BLaER1 treated with 17β-estradiol and CSF1 and Interleukin-3, amounts not matched to agents 10 nM and 100 nM (cell line): ENCODE measurements at regions not wholly inside any gene's neighbourhood (a gene's known extent, or its start where the extent isn't known, plus 50 kb on each side); places are given as distances from the start of the nearest gene placed in this dataset.

Experiments used
- H3K27ac ChIP-seq, 11 experiments: shearing (Covaris generic); formaldehyde crosslinking; 2 replicates each; pipeline ENCODE4 v1.8.1; 2022
- H3K27me3 ChIP-seq, 11 experiments: shearing (Covaris generic); formaldehyde crosslinking; 2 replicates each; pipeline ENCODE4 v1.8.1; 2022
- H3K36me3 ChIP-seq, 11 experiments: shearing (Covaris generic); formaldehyde crosslinking; 2 replicates each; pipeline ENCODE4 v1.8.1; 2022
- H3K4me1 ChIP-seq, 10 experiments: shearing (Covaris generic); formaldehyde crosslinking; 2 replicates each; pipeline ENCODE4 v1.8.1; 2022
- H3K4me2 ChIP-seq, 11 experiments: shearing (Covaris generic); formaldehyde crosslinking; 2 replicates each; pipeline ENCODE4 v1.8.1; 2022
- H3K4me3 ChIP-seq, 10 experiments: shearing (Covaris generic); formaldehyde crosslinking; 2 replicates each; pipeline ENCODE4 v1.8.1; 2022
- H3K9ac ChIP-seq, 11 experiments: shearing (Covaris generic); formaldehyde crosslinking; 2 replicates each; pipeline ENCODE4 v1.8.1; 2022
- H3K9me3 ChIP-seq, 11 experiments: shearing (Covaris generic); formaldehyde crosslinking; replicated peaks in 1 of 11; 2 replicates each; pipeline ENCODE4 v1.8.1; 2022
- H4K20me1 ChIP-seq, 11 experiments: shearing (Covaris generic); formaldehyde crosslinking; 2 replicates each; pipeline ENCODE4 v1.8.1; 2022
- Cebpa-rat ChIP-seq, 11 experiments: shearing (Covaris generic); IDR thresholded peaks; 2 replicates each; pipeline ENCODE4 v1.8.1; 2022

DNA sequence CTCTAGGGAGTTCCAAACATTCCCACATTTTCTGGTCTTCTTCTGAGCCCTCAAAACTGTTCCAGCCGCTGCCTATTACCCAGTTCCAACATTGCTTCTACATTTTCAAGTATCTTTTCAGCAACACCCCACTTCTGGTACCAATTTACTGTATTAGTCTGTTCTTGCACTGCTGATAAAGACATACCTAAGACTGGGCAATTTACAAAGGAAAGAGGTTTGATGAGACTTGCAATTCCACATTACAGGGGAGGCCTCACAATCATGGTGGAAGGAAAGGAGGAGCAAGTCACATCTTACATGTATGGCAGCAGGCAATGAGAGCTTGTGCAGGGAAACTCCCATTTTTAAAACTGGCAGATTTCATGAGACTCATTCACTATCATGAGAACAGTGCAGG, 629.1 kb upstream of the NR2F2 start:
- Histone ChIP-seq H4K20me1 (no peaks in the 10 kb centered on the region), H3K36me3 (no peaks in the 10 kb centered on the region), H3K9ac (no peak overlapping the region), H3K9me3 (peaks cover 37 to 47% (median 39%) of the 10 kb centered on the region in 11 experiments), H3K27ac (no peak overlapping the region), H3K4me2 (no peak overlapping the region), H3K4me1 (no peaks in the 10 kb centered on the region), H3K4me3 (no peak overlapping the region), H3K27me3 (no peaks in the 10 kb centered on the region)
- no peak for TF ChIP-seq Cebpa-rat (IDR thresholded peaks at IDR 0.05)

DNA sequence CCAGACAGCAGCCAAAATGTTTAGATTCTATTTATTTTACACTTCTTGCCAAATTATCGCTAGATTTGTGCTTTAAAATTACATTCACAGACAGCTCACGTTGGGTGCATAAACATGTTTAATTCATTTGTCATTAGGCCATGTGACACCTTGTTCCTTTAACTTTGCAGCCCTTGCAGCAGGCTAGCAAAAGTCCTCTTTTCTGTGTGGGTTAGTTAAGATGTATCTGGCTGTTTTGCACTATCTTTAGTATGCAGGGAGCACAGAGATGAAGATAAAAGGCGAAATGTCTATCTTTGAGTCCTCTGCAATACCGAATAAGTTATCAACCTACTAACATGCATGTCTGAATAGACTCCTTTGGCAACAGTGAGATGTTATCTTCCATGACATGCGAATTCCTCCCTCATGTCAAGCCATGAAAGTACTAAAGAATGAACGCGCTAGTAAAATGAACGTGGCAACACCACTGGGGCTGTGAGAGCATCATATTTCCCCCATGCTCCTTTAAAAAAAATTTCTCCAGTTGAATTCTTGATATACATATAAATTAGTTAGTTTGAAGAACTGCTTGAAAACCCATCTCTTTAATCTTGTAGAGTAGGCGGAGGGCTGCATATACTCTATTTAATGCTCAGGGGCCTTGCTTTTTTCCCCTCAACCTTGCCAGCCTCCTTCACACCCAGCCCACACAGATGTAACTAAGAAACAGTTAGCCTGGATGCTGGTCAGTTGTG, 620.4 kb upstream of the NR2F2 start:
- Histone ChIP-seq H3K9ac (no peak overlapping the region), H3K9me3 (0 out of 22 replicates have a peak, but pooled peaks cover 0 to 9% (median 0%) of the 10 kb centered on the region in 11 experiments), H3K4me1 (peaks cover 0 to 5% (median under 1%) of the 10 kb centered on the region in 10 experiments; a peak in 8 of 20 replicates), H3K27me3 (no peaks in the 10 kb centered on the region), H4K20me1 (no peaks in the 10 kb centered on the region), H3K4me3 (no peak overlapping the region), H3K27ac (no peak overlapping the region), H3K4me2 (no peak overlapping the region), H3K36me3 (no peaks in the 10 kb centered on the region)
- no peak for TF ChIP-seq Cebpa-rat (IDR thresholded peaks at IDR 0.05)

DNA sequence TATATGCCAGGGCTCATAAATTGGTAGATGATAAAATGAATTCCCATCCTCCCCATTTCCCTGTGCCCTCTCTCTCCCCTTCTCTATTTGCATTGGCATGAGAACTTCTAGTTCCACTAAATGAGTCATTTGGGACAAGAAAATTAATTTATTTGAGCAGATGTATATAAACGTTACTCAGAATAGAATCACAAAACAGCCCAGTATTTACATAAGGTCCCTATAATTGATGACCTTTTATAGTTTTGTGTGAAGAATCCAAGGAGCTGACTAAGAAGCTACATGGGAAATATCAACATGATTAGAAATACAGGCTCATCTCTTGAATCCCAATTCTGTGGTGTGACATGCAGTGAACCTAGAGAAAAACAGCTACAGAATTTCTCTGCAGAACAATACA, 617.7 kb upstream of the NR2F2 start:
- Histone ChIP-seq H3K9me3 (no peaks in the 10 kb centered on the region), H3K27ac (no peak overlapping the region), H3K27me3 (no peaks in the 10 kb centered on the region), H3K4me1 (peaks cover 0 to 20% (median 16%) of the 10 kb centered on the region in 10 experiments; a peak in 14 of 20 replicates), H3K4me3 (no peak overlapping the region), H3K9ac (no peak overlapping the region), H3K36me3 (no peaks in the 10 kb centered on the region), H3K4me2 (no peak overlapping the region), H4K20me1 (no peaks in the 10 kb centered on the region)
- TF ChIP-seq Cebpa-rat (IDR thresholded peaks at IDR 0.05): no peak

DNA sequence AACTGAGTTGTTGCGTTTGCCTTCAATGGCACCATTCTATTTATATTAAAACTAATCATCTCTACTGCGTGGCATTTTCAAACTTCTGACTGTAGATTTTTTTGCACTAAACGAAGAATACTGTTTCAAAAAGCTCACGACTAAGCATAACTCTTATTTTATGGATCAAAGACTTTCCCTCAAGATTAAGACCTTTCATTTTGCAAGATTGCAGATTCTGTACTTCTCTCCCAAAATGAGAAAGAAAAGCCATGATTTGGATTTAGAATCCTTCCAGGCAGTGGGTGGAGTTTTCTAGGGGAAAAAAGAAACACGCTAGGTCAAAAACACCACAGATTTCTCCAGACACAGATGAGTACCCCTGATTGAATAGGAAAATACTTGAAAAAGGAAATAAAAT, 617.2 kb upstream of the NR2F2 start:
- Histone ChIP-seq H3K9me3 (no peaks in the 10 kb centered on the region), H3K36me3 (no peaks in the 10 kb centered on the region), H3K27ac (no peak overlapping the region), H3K27me3 (no peaks in the 10 kb centered on the region), H4K20me1 (no peaks in the 10 kb centered on the region), H3K9ac (no peak overlapping the region), H3K4me2 (no peak overlapping the region), H3K4me1 (peaks cover 0 to 20% (median 16%) of the 10 kb centered on the region in 10 experiments; a peak in 14 of 20 replicates), H3K4me3 (no peak overlapping the region)
- no peak for TF ChIP-seq Cebpa-rat (IDR thresholded peaks at IDR 0.05)

DNA sequence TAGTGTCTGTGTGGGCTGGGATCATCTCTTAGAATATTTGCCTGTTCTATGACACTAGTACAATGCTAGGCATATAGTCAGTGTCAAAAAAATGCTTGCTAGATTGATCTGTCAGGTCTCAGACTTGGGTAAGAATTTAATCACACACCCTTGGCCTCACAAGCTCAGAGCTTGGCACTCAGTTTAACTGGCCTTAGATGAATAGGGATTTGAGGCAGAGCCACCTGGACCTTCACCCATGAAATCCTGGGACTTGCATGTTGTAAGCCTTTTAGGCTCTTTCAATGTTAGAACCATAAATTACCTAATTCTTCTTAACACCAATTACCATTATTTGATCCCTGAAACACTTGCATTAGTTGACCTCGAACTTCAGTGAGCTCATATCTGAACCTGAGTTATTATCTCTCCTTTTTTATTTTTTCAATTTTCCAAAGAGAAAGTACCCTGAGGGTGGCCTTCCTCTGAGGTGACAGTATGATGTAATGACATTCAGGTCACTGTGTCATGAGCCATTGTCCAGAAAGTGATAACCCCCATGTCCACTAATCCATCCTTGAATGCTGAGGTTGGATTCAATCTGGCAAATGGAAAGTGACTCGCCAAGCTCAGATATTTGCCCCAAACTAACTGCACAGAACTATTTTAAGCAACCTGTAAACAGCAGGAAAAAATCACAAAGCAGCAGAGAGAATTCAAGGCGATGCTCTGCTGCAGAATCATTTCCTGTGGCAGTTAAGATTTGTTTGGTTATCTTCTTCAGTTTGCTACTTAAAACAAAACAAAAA, 615.2 kb upstream of the NR2F2 start:
- no peak for TF ChIP-seq Cebpa-rat (IDR thresholded peaks at IDR 0.05)
- no peaks in the 10 kb centered on the region for H3K36me3 ChIP-seq
- H3K4me1 ChIP-seq: peaks cover 0 to 20% (median 16%) of the 10 kb centered on the region in 10 experiments; a peak in 14 of 20 replicates
- no peak overlapping the region for H3K9ac ChIP-seq
- no peaks in the 10 kb centered on the region for H3K27me3 ChIP-seq
- H4K20me1 ChIP-seq: no peaks in the 10 kb centered on the region
- H3K9me3 ChIP-seq: no peaks in the 10 kb centered on the region
- H3K4me2 ChIP-seq: peak overlapping the region in 7 of 11 experiments; percentile 23 to 61 (median 41); a peak in 12 of 22 replicates
- no peak overlapping the region for H3K4me3 ChIP-seq
- H3K27ac ChIP-seq: no peak overlapping the region

DNA sequence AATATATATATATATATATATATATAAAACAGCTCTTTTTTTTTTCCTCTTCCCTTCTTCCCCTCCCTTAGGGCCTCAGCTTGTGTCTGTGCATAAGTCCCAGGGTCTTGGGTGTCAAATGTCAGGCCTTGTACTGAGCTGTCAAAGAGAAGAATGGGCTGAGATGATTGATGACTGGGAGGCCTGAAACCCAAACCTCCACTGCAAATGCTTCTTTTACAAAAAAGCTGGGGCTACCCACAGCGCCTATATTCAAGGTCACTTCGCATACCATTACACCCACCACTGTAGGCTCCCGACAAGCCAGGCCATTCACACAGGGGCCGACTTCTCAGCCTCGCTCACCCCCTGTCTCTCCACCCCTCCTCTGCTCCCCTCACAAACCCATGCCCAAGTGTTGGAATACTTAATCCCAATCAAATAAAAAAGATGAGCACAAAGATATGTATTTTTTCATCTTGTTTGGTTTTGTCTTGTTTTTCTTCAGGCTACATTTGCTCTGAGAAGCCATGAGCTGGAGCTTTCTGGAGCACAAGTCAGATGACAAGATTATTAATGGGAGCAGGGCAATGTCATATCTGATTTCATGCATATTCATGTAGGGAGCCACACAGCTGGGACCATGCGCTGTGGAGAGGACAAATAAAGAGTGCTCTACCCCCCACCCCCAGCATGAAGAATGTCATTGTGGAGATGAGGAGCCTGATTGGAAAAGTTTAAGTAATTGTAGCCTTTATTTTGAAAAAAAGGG, 614.4 kb upstream of the NR2F2 start:
- Histone ChIP-seq H3K9ac (no peak overlapping the region), H3K4me2 (peak overlapping the region in 7 of 11 experiments; percentile 1 to 61 (median 41); a peak in 12 of 22 replicates)

DNA sequence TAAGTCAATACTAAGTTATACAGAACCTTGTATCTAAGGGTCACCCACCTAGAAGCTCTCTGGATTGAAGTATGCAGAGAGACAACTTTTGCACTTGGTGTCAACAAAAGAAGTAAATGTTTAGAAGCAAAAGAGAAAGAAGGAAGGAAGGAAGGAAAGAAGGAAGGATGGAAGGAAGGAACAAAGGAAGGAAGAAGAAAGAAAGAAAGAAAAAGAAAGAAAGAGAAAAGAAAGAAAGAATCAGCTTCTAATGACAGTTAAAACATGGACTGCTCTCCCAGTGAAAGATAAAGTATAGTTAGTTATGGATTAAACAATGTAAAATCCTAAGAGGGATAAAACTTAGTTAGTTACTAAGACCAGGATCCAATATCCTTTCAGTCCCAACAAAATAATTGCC, 613.8 kb upstream of the NR2F2 start:
- Histone ChIP-seq H3K27me3 (no peaks in the 10 kb centered on the region), H3K4me3 (no peak overlapping the region), H3K36me3 (no peaks in the 10 kb centered on the region), H3K9me3 (no peaks in the 10 kb centered on the region), H3K4me2 (peak overlapping the region in 4 of 11 experiments; percentile 41 to 61 (median 58); a peak in 4 of 22 replicates), H3K9ac (no peak overlapping the region), H3K27ac (no peak overlapping the region), H3K4me1 (peaks cover 0 to 20% (median 16%) of the 10 kb centered on the region in 10 experiments; a peak in 14 of 20 replicates), H4K20me1 (no peaks in the 10 kb centered on the region)
- TF ChIP-seq Cebpa-rat (IDR thresholded peaks at IDR 0.05): no peak

More for the DNA sequence above, 614.4 kb upstream of the NR2F2 start:
- Histone ChIP-seq H3K36me3 (no peaks in the 10 kb centered on the region), H3K27me3 (no peaks in the 10 kb centered on the region), H3K27ac (no peak overlapping the region), H3K9me3 (no peaks in the 10 kb centered on the region), H3K4me1 (peaks cover 0 to 20% (median 16%) of the 10 kb centered on the region in 10 experiments; a peak in 14 of 20 replicates), H3K4me3 (no peak overlapping the region), H4K20me1 (no peaks in the 10 kb centered on the region)
- TF ChIP-seq Cebpa-rat (IDR thresholded peaks at IDR 0.05): no peak

DNA sequence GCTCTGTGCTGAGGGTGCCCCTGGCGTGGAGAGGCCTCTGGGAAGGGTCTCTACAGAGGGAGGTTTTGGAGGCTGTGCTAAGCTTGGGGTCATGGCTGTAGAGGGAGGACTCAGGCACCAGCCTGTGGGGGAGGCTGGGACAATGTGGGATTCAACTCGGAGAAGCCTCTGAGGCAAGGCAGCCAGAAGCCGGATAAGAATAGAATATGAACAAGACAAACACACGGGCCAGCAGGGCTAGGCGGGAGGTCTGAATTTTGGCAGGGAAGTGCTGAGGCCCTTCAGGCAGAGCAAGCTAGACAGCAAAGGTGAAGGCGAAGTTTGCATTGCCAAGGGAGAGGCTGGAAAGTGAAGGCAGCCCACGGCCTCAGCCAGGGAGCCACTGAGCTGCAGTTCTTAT, 612.1 kb upstream of the NR2F2 start:
- no peak for TF ChIP-seq Cebpa-rat (IDR thresholded peaks at IDR 0.05)
- H3K36me3 ChIP-seq: no peaks in the 10 kb centered on the region
- no peaks in the 10 kb centered on the region for H4K20me1 ChIP-seq

More for the DNA sequence above, 612.1 kb upstream of the NR2F2 start:
- Histone ChIP-seq H3K4me3 (no peak overlapping the region), H3K27me3 (no peaks in the 10 kb centered on the region), H3K4me1 (peaks cover 0 to 20% (median 16%) of the 10 kb centered on the region in 10 experiments; a peak in 14 of 20 replicates), H3K9me3 (no peaks in the 10 kb centered on the region), H3K9ac (no peak overlapping the region), H3K4me2 (no peak overlapping the region), H3K27ac (no peak overlapping the region)
